ES-I3 (cell line): ENCODE measurements at regions not wholly inside any gene's neighbourhood (a gene's known extent, or its start where the extent isn't known, plus 50 kb on each side); places are given as distances from the start of the nearest gene placed in this dataset.

Experiments used
- H3K36me3 ChIP-seq: 2 replicates; pipeline ENCODE4 v1.6.1; 2013; ENCODE audit warnings: mild to moderate bottlenecking, low read length, control low read depth, moderate library complexity; ENCODE audit not compliant: insufficient read depth
- H3K4me1 ChIP-seq: 2 replicates; pipeline ENCODE4 v1.6.1; 2013; ENCODE audit warnings: mild to moderate bottlenecking, control low read depth, low read length; ENCODE audit not compliant: insufficient read depth
- H3K9ac ChIP-seq: 2 replicates; pipeline ENCODE4 v1.6.1; 2013; ENCODE audit warnings: low read depth, mild to moderate bottlenecking, low read length, moderate library complexity
- H3K9me3 ChIP-seq: 2 replicates; pipeline ENCODE4 v1.6.1; 2013; ENCODE audit warnings: mild to moderate bottlenecking, low read length, moderate library complexity; ENCODE audit not compliant: control insufficient read depth, insufficient read depth

GRCh38 chr2:52220393-52220792 is 1188.5 kb upstream of the NRXN1 start:
- H3K9ac ChIP-seq: no peak overlapping the region
- H3K4me1 ChIP-seq: no peaks in the 10 kb centered on the region
- no peaks in the 10 kb centered on the region; the same call in 1 of the 2 replicates for H3K9me3 ChIP-seq
- no peaks in the 10 kb centered on the region for H3K36me3 ChIP-seq

GRCh38 chr2:52210611-52211010 is 1178.7 kb upstream of the NRXN1 start:
- no peaks in the 10 kb centered on the region for H3K36me3 ChIP-seq
- no peaks in the 10 kb centered on the region for H3K9me3 ChIP-seq
- no peak overlapping the region for H3K9ac ChIP-seq
- no peaks in the 10 kb centered on the region for H3K4me1 ChIP-seq

- H3K9me3 ChIP-seq: no peaks in the 10 kb centered on the region
- no peak overlapping the region for H3K9ac ChIP-seq
- no peaks in the 10 kb centered on the region for H3K36me3 ChIP-seq
- H3K4me1 ChIP-seq: no peaks in the 10 kb centered on the region
Measured at GRCh38 chr2:52210161-52210560, 1178.2 kb upstream of the NRXN1 start.

- H3K9me3 ChIP-seq: no peaks in the 10 kb centered on the region
- no peak overlapping the region for H3K9ac ChIP-seq
- no peaks in the 10 kb centered on the region for H3K4me1 ChIP-seq
- no peaks in the 10 kb centered on the region for H3K36me3 ChIP-seq
Measured at GRCh38 chr2:52194342-52194741, 1162.4 kb upstream of the NRXN1 start.

- Histone ChIP-seq H3K9me3 (no peaks in the 10 kb centered on the region), H3K9ac (no peak overlapping the region), H3K36me3 (no peaks in the 10 kb centered on the region), H3K4me1 (no peaks in the 10 kb centered on the region)
Measured at GRCh38 chr2:52193804-52194203, 1161.9 kb upstream of the NRXN1 start.

GRCh38 chr2:52192656-52193055 is 1160.7 kb upstream of the NRXN1 start:
- Histone ChIP-seq H3K4me1 (no peaks in the 10 kb centered on the region), H3K9me3 (no peaks in the 10 kb centered on the region), H3K9ac (no peak overlapping the region), H3K36me3 (no peaks in the 10 kb centered on the region)

- no peaks in the 10 kb centered on the region for H3K4me1 ChIP-seq
- peaks cover 7% of the 10 kb centered on the region; the same call in 1 of the 2 replicates for H3K9me3 ChIP-seq
- H3K36me3 ChIP-seq: no peaks in the 10 kb centered on the region
- no peak overlapping the region for H3K9ac ChIP-seq
Measured at GRCh38 chr2:52181080-52181479, 1149.1 kb upstream of the NRXN1 start.

- Histone ChIP-seq H3K9me3 (peaks cover 7% of the 10 kb centered on the region; the same call in 1 of the 2 replicates), H3K9ac (no peak overlapping the region), H3K36me3 (no peaks in the 10 kb centered on the region), H3K4me1 (no peaks in the 10 kb centered on the region)
Measured at GRCh38 chr2:52178845-52179244, 1146.9 kb upstream of the NRXN1 start.

GRCh38 chr2:52145005-52145404 is 1113.1 kb upstream of the NRXN1 start:
- no peaks in the 10 kb centered on the region for H3K4me1 ChIP-seq
- H3K9me3 ChIP-seq: no peaks in the 10 kb centered on the region
- H3K36me3 ChIP-seq: no peaks in the 10 kb centered on the region
- H3K9ac ChIP-seq: no peak overlapping the region

- Histone ChIP-seq H3K9ac (no peak overlapping the region), H3K36me3 (no peaks in the 10 kb centered on the region), H3K4me1 (no peaks in the 10 kb centered on the region), H3K9me3 (no peaks in the 10 kb centered on the region)
Measured at GRCh38 chr2:52144590-52144989, 1112.7 kb upstream of the NRXN1 start.

- H3K36me3 ChIP-seq: no peaks in the 10 kb centered on the region
- no peaks in the 10 kb centered on the region for H3K9me3 ChIP-seq
- H3K4me1 ChIP-seq: no peaks in the 10 kb centered on the region
- no peak overlapping the region for H3K9ac ChIP-seq
Measured at GRCh38 chr2:52141076-52141475, 1109.1 kb upstream of the NRXN1 start.

GRCh38 chr2:52139241-52139640 is 1107.3 kb upstream of the NRXN1 start:
- H3K36me3 ChIP-seq: no peaks in the 10 kb centered on the region
- H3K4me1 ChIP-seq: no peaks in the 10 kb centered on the region
- H3K9ac ChIP-seq: no peak overlapping the region
- H3K9me3 ChIP-seq: no peaks in the 10 kb centered on the region

- Histone ChIP-seq H3K36me3 (no peaks in the 10 kb centered on the region), H3K9ac (no peak overlapping the region), H3K4me1 (no peaks in the 10 kb centered on the region), H3K9me3 (no peaks in the 10 kb centered on the region; the same call in 1 of the 2 replicates)
Measured at GRCh38 chr2:52135235-52135634, 1103.3 kb upstream of the NRXN1 start.

GRCh38 chr2:52128081-52128480 is 1096.1 kb upstream of the NRXN1 start:
- Histone ChIP-seq H3K36me3 (no peaks in the 10 kb centered on the region), H3K4me1 (no peaks in the 10 kb centered on the region), H3K9me3 (peaks cover 2% of the 10 kb centered on the region; the same call in 1 of the 2 replicates), H3K9ac (no peak overlapping the region)

- Histone ChIP-seq H3K9ac (no peak overlapping the region), H3K4me1 (no peaks in the 10 kb centered on the region), H3K36me3 (no peaks in the 10 kb centered on the region), H3K9me3 (peaks cover 2% of the 10 kb centered on the region; the same call in 1 of the 2 replicates)
Measured at GRCh38 chr2:52127527-52127926, 1095.6 kb upstream of the NRXN1 start.

- no peaks in the 10 kb centered on the region; the same call in 1 of the 2 replicates for H3K9me3 ChIP-seq
- no peaks in the 10 kb centered on the region for H3K36me3 ChIP-seq
- H3K4me1 ChIP-seq: no peaks in the 10 kb centered on the region
- H3K9ac ChIP-seq: no peak overlapping the region
Measured at GRCh38 chr2:52117299-52117698, 1085.4 kb upstream of the NRXN1 start.
